ENCODE measurements at regions not wholly inside any gene's neighbourhood (a gene's known extent, or its start where the extent isn't known, plus 50 kb on each side); places are given as distances from the start of the nearest gene placed in this dataset.

- H3K4me3 Mint-ChIP-seq = no peak overlapping the region
- no peaks in the 10 kb centered on the region for H3K4me1 Mint-ChIP-seq (ENCODE audit: low read depth)
- no peak overlapping the region for H3K27ac Mint-ChIP-seq
- intact Hi-C loops (cut with micrococcal nuclease) = no loop called here
- no peak for DNase-seq (ENCODE audit: low spot score)
- H3K36me3 Mint-ChIP-seq (ENCODE audit: low read depth) = no peaks in the 10 kb centered on the region
- no peaks in the 10 kb centered on the region for H3K27me3 Mint-ChIP-seq (ENCODE audit: insufficient read depth)
- H3K9me3 Mint-ChIP-seq = no peaks in the 10 kb centered on the region
Measured at GRCh38 chr3:104669083-104669482, 697.6 kb upstream of the ALCAM start.

GRCh38 chr3:104672331-104672730, 694.4 kb upstream of the ALCAM start:
- no peaks in the 10 kb centered on the region for H3K36me3 Mint-ChIP-seq (ENCODE audit: low read depth)

GRCh38 chr3:104673981-104674380, 692.7 kb upstream of the ALCAM start:
- H3K27ac Mint-ChIP-seq = no peak overlapping the region
- DNase-seq (ENCODE audit: low spot score) = no peak
- H3K27me3 Mint-ChIP-seq (ENCODE audit: insufficient read depth) = no peaks in the 10 kb centered on the region
- no peak overlapping the region for H3K4me3 Mint-ChIP-seq
- H3K36me3 Mint-ChIP-seq (ENCODE audit: low read depth) = no peaks in the 10 kb centered on the region
- H3K4me1 Mint-ChIP-seq (ENCODE audit: low read depth) = no peaks in the 10 kb centered on the region
- H3K9me3 Mint-ChIP-seq = no peaks in the 10 kb centered on the region
- intact Hi-C loops (cut with micrococcal nuclease) = no loop called here

More at GRCh38 chr3:104672331-104672730, 694.4 kb upstream of the ALCAM start:
- Mint-ChIP-seq H3K9me3 (no peaks in the 10 kb centered on the region), H3K4me1 (ENCODE audit: low read depth) (no peaks in the 10 kb centered on the region), H3K4me3 (no peak overlapping the region), H3K27ac (no peak overlapping the region), H3K27me3 (ENCODE audit: insufficient read depth) (no peaks in the 10 kb centered on the region)
- intact Hi-C loops (cut with micrococcal nuclease) = no loop called here
- no peak for DNase-seq (ENCODE audit: low spot score)

- no peak overlapping the region for H3K27ac Mint-ChIP-seq
- H3K9me3 Mint-ChIP-seq = no peaks in the 10 kb centered on the region
- intact Hi-C loops (cut with micrococcal nuclease) = no loop called here
- no peaks in the 10 kb centered on the region for H3K4me1 Mint-ChIP-seq (ENCODE audit: low read depth)
- H3K4me3 Mint-ChIP-seq = no peak overlapping the region
- no peak for DNase-seq (ENCODE audit: low spot score)
- no peaks in the 10 kb centered on the region for H3K27me3 Mint-ChIP-seq (ENCODE audit: insufficient read depth)
- no peaks in the 10 kb centered on the region for H3K36me3 Mint-ChIP-seq (ENCODE audit: low read depth)
Measured at GRCh38 chr3:104676241-104676640, 690.5 kb upstream of the ALCAM start.

GRCh38 chr3:104677932-104678331, 688.8 kb upstream of the ALCAM start:
- Mint-ChIP-seq H3K4me3 (no peak overlapping the region), H3K36me3 (ENCODE audit: low read depth) (no peaks in the 10 kb centered on the region), H3K4me1 (ENCODE audit: low read depth) (no peaks in the 10 kb centered on the region), H3K27ac (no peak overlapping the region), H3K9me3 (no peaks in the 10 kb centered on the region), H3K27me3 (ENCODE audit: insufficient read depth) (no peaks in the 10 kb centered on the region)
- intact Hi-C loops (cut with micrococcal nuclease) = no loop called here
- no peak for DNase-seq (ENCODE audit: low spot score)

- Mint-ChIP-seq H3K9me3 (no peaks in the 10 kb centered on the region), H3K4me3 (no peak overlapping the region), H3K27ac (no peak overlapping the region), H3K4me1 (ENCODE audit: low read depth) (no peaks in the 10 kb centered on the region), H3K27me3 (ENCODE audit: insufficient read depth) (no peaks in the 10 kb centered on the region), H3K36me3 (ENCODE audit: low read depth) (no peaks in the 10 kb centered on the region)
- DNase-seq (ENCODE audit: low spot score) = no peak
- intact Hi-C loops (cut with micrococcal nuclease) = no loop called here
Measured at GRCh38 chr3:104685492-104685891, 681.2 kb upstream of the ALCAM start.

GRCh38 chr3:104687362-104687761, 679.3 kb upstream of the ALCAM start:
- Mint-ChIP-seq H3K4me1 (ENCODE audit: low read depth) (no peaks in the 10 kb centered on the region), H3K27ac (no peak overlapping the region), H3K4me3 (no peak overlapping the region), H3K36me3 (ENCODE audit: low read depth) (no peaks in the 10 kb centered on the region), H3K27me3 (ENCODE audit: insufficient read depth) (no peaks in the 10 kb centered on the region), H3K9me3 (no peaks in the 10 kb centered on the region)
- DNase-seq (ENCODE audit: low spot score) = no peak
- intact Hi-C loops (cut with micrococcal nuclease) = no loop called here

- no peaks in the 10 kb centered on the region for H3K9me3 Mint-ChIP-seq
- intact Hi-C loops (cut with micrococcal nuclease) = no loop called here
- no peak overlapping the region for H3K4me3 Mint-ChIP-seq
- no peak for DNase-seq (ENCODE audit: low spot score)
- no peak overlapping the region for H3K27ac Mint-ChIP-seq
- H3K4me1 Mint-ChIP-seq (ENCODE audit: low read depth) = no peaks in the 10 kb centered on the region
- H3K36me3 Mint-ChIP-seq (ENCODE audit: low read depth) = no peaks in the 10 kb centered on the region
- no peaks in the 10 kb centered on the region for H3K27me3 Mint-ChIP-seq (ENCODE audit: insufficient read depth)
Measured at GRCh38 chr3:104696470-104696869, 670.2 kb upstream of the ALCAM start.

- Mint-ChIP-seq H3K27me3 (ENCODE audit: insufficient read depth) (no peaks in the 10 kb centered on the region), H3K27ac (no peak overlapping the region), H3K36me3 (ENCODE audit: low read depth) (no peaks in the 10 kb centered on the region), H3K4me1 (ENCODE audit: low read depth) (no peaks in the 10 kb centered on the region), H3K9me3 (no peaks in the 10 kb centered on the region), H3K4me3 (no peak overlapping the region)
- intact Hi-C loops (cut with micrococcal nuclease) = no loop called here
- DNase-seq (ENCODE audit: low spot score) = no peak
Measured at GRCh38 chr3:104711406-104711805, 655.3 kb upstream of the ALCAM start.

- no peaks in the 10 kb centered on the region for H3K9me3 Mint-ChIP-seq
- H3K27ac Mint-ChIP-seq = no peak overlapping the region
- H3K4me1 Mint-ChIP-seq (ENCODE audit: low read depth) = no peaks in the 10 kb centered on the region
- no peak for DNase-seq (ENCODE audit: low spot score)
- no peak overlapping the region for H3K4me3 Mint-ChIP-seq
- intact Hi-C loops (cut with micrococcal nuclease) = no loop called here
- H3K36me3 Mint-ChIP-seq (ENCODE audit: low read depth) = no peaks in the 10 kb centered on the region
- no peaks in the 10 kb centered on the region for H3K27me3 Mint-ChIP-seq (ENCODE audit: insufficient read depth)
Measured at GRCh38 chr3:104715972-104716371, 650.7 kb upstream of the ALCAM start.

GRCh38 chr3:104717828-104718196, 648.9 kb upstream of the ALCAM start:
- no peak for DNase-seq (ENCODE audit: low spot score)
- intact Hi-C loops (cut with micrococcal nuclease) = no loop called here
- Mint-ChIP-seq H3K27ac (no peak overlapping the region), H3K4me3 (no peak overlapping the region), H3K36me3 (ENCODE audit: low read depth) (no peaks in the 10 kb centered on the region), H3K9me3 (no peaks in the 10 kb centered on the region), H3K4me1 (ENCODE audit: low read depth) (no peaks in the 10 kb centered on the region), H3K27me3 (ENCODE audit: insufficient read depth) (peaks cover 2% of the 10 kb centered on the region)

- no peak for DNase-seq (ENCODE audit: low spot score)
- H3K27ac Mint-ChIP-seq = no peak overlapping the region
- no peaks in the 10 kb centered on the region for H3K4me1 Mint-ChIP-seq (ENCODE audit: low read depth)
- peaks cover 2% of the 10 kb centered on the region for H3K27me3 Mint-ChIP-seq (ENCODE audit: insufficient read depth)
- H3K36me3 Mint-ChIP-seq (ENCODE audit: low read depth) = no peaks in the 10 kb centered on the region
- intact Hi-C loops (cut with micrococcal nuclease) = no loop called here
- no peaks in the 10 kb centered on the region for H3K9me3 Mint-ChIP-seq
- no peak overlapping the region for H3K4me3 Mint-ChIP-seq
Measured at GRCh38 chr3:104723000-104723399, 643.7 kb upstream of the ALCAM start.

GRCh38 chr3:104731074-104731473, 635.6 kb upstream of the ALCAM start:
- no peaks in the 10 kb centered on the region for H3K36me3 Mint-ChIP-seq (ENCODE audit: low read depth)

GRCh38 chr3:104734627-104735026, 632.1 kb upstream of the ALCAM start:
- intact Hi-C loops (cut with micrococcal nuclease) = no loop called here
- Mint-ChIP-seq H3K36me3 (ENCODE audit: low read depth) (no peaks in the 10 kb centered on the region), H3K9me3 (no peaks in the 10 kb centered on the region), H3K4me3 (no peak overlapping the region), H3K27ac (no peak overlapping the region), H3K4me1 (ENCODE audit: low read depth) (no peaks in the 10 kb centered on the region), H3K27me3 (ENCODE audit: insufficient read depth) (no peaks in the 10 kb centered on the region)
- DNase-seq (ENCODE audit: low spot score) = no peak

More at GRCh38 chr3:104731074-104731473, 635.6 kb upstream of the ALCAM start:
- H3K27ac Mint-ChIP-seq = no peak overlapping the region
- no peaks in the 10 kb centered on the region for H3K27me3 Mint-ChIP-seq (ENCODE audit: insufficient read depth)
- no peak overlapping the region for H3K4me3 Mint-ChIP-seq
- H3K4me1 Mint-ChIP-seq (ENCODE audit: low read depth) = no peaks in the 10 kb centered on the region
- no peaks in the 10 kb centered on the region for H3K9me3 Mint-ChIP-seq
- intact Hi-C loops (cut with micrococcal nuclease) = no loop called here
- no peak for DNase-seq (ENCODE audit: low spot score)
